Natural killer cell (primary cell): ENCODE measurements at regions not wholly inside any gene's neighbourhood (a gene's known extent, or its start where the extent isn't known, plus 50 kb on each side); places are given as distances from the start of the nearest gene placed in this dataset.
"Not testable (repeated sequence)": the region's sequence is repeated elsewhere in the genome, so short reads cannot be mapped to it uniquely, and the experiment has no call there.

Source experiments
- ATAC-seq, 3 donors: fragments of 150-1000 bp in 2 of 3; fragments of 200-7000 bp in 1 of 3; cut with Tn5 transposase; 1 replicate in 1 of 3; 2 replicates in 2 of 3; pipeline ENCODE4 v1.10.0; 2021; ENCODE audit warnings: mild to moderate bottlenecking in 2 of 3, moderate library complexity in 2 of 3
- DNase-seq, 2 donors: peaks; one replicate each; pipeline versions ENCODE4 v3.0.0 to v3.0.0-alpha.2; 2013 to 2021; ENCODE audit warnings: mixed read lengths in 1 of 2
- H3K27ac ChIP-seq: one replicate; pipeline ENCODE4 v1.5.1; 2013; ENCODE audit warnings: mild to moderate bottlenecking, low read length
- H3K27me3 ChIP-seq: one replicate; pipeline ENCODE4 v1.6.1; 2013; ENCODE audit warnings: low read length; ENCODE audit not compliant: control insufficient read depth, insufficient read depth
- H3K36me3 ChIP-seq: one replicate; pipeline ENCODE4 v1.6.1; 2013; ENCODE audit warnings: low read length; ENCODE audit not compliant: control insufficient read depth, insufficient read depth
- H3K4me1 ChIP-seq: one replicate; pipeline ENCODE4 v1.6.1; 2013; ENCODE audit warnings: low read length; ENCODE audit not compliant: control insufficient read depth, insufficient read depth
- H3K4me3 ChIP-seq: one replicate; pipeline ENCODE4 v1.5.1; 2013; ENCODE audit warnings: low read length
- H3K9me3 ChIP-seq: one replicate; pipeline ENCODE4 v1.6.1; 2013; ENCODE audit warnings: low read length; ENCODE audit not compliant: control insufficient read depth, insufficient read depth
- H3K27ac Mint-ChIP-seq, 2 donors: one replicate each; pipeline ENCODE4 v1.8.0; 2022; ENCODE audit warnings: mild to moderate bottlenecking in 2 of 2, mixed read lengths in 2 of 2, moderate library complexity in 1 of 2
- H3K27me3 Mint-ChIP-seq, 2 donors: one replicate each; pipeline ENCODE4 v1.8.0; 2022; ENCODE audit warnings: low read depth in 2 of 2, mixed read lengths in 2 of 2
- H3K36me3 Mint-ChIP-seq: one replicate; pipeline ENCODE4 v1.8.0; 2022; ENCODE audit warnings: mixed read lengths
- H3K4me1 Mint-ChIP-seq, 2 donors: one replicate each; pipeline ENCODE4 v1.8.0; 2022; ENCODE audit warnings: mixed read lengths in 2 of 2
- H3K4me3 Mint-ChIP-seq: one replicate; pipeline ENCODE4 v1.8.0; 2022; ENCODE audit warnings: mild to moderate bottlenecking, moderate library complexity, mixed read lengths
- H3K9me3 Mint-ChIP-seq, 2 donors: one replicate each; pipeline ENCODE4 v1.8.0; 2022; ENCODE audit warnings: mixed read lengths in 2 of 2
- WGBS: methylation state at CpG from one replicate; pipeline ENCODE4 v1.1.7; 2013; ENCODE audit warnings: missing lambda C conversion rate; ENCODE audit not compliant: insufficient coverage; 5-methylcytosine and 5-hydroxymethylcytosine counted together
- intact Hi-C: fragments of 100-400 bp; cut with micrococcal nuclease; formaldehyde crosslinking; loops from one replicate; pipeline ENCODE4 v1.14.2; 2022
- TF ChIP-seq, protein P1 (sequence below): fragments of 200-600 bp; IDR thresholded peaks from one replicate; pipeline ENCODE4 v1.8.0; 2022; ENCODE audit warnings: antibody characterized with exemption

DNA sequence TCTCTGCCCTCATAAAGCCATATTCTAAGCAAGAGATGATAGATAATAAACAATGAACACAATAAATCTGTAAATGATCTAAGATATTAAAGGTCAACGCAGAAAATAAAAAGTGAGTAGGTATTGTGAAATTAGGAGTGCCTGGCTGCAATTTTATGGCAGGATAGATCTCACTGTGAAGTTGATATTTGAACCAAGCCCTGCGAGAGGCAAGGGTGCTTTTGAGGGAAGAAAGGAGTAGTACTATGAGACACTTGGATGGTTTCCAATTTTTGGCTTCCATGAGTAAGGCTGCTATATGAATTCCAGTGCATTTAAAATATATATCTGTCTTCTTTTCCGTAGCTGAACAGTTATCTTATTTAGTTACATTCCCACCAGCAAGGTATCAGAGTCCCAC is 720.0 kb upstream of the CNTN5 start:
- Mint-ChIP-seq H3K9me3 (peaks cover 8 to 15% of the 10 kb centered on the region in 2 donors), H3K4me1 (peaks cover 6 to 10% of the 10 kb centered on the region in 2 donors), H3K27ac (no peak overlapping the region), H3K36me3 (no peaks in the 10 kb centered on the region), H3K27me3 (no peaks in the 10 kb centered on the region), H3K4me3 (no peak overlapping the region)
- intact Hi-C loops, result no loop called here
- DNase-seq (no peak), ATAC-seq (no peak)
- Histone ChIP-seq H3K27ac (no peak overlapping the region), H3K9me3 (no peaks in the 10 kb centered on the region), H3K4me3 (no peak overlapping the region), H3K36me3 (no peaks in the 10 kb centered on the region), H3K27me3 (no peaks in the 10 kb centered on the region), H3K4me1 (no peaks in the 10 kb centered on the region)
- WGBS, result 73% methylated on average over 3 of the region's 3 CpGs
- TF ChIP-seq, protein P1, sequence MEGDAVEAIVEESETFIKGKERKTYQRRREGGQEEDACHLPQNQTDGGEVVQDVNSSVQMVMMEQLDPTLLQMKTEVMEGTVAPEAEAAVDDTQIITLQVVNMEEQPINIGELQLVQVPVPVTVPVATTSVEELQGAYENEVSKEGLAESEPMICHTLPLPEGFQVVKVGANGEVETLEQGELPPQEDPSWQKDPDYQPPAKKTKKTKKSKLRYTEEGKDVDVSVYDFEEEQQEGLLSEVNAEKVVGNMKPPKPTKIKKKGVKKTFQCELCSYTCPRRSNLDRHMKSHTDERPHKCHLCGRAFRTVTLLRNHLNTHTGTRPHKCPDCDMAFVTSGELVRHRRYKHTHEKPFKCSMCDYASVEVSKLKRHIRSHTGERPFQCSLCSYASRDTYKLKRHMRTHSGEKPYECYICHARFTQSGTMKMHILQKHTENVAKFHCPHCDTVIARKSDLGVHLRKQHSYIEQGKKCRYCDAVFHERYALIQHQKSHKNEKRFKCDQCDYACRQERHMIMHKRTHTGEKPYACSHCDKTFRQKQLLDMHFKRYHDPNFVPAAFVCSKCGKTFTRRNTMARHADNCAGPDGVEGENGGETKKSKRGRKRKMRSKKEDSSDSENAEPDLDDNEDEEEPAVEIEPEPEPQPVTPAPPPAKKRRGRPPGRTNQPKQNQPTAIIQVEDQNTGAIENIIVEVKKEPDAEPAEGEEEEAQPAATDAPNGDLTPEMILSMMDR, result no peak

DNA sequence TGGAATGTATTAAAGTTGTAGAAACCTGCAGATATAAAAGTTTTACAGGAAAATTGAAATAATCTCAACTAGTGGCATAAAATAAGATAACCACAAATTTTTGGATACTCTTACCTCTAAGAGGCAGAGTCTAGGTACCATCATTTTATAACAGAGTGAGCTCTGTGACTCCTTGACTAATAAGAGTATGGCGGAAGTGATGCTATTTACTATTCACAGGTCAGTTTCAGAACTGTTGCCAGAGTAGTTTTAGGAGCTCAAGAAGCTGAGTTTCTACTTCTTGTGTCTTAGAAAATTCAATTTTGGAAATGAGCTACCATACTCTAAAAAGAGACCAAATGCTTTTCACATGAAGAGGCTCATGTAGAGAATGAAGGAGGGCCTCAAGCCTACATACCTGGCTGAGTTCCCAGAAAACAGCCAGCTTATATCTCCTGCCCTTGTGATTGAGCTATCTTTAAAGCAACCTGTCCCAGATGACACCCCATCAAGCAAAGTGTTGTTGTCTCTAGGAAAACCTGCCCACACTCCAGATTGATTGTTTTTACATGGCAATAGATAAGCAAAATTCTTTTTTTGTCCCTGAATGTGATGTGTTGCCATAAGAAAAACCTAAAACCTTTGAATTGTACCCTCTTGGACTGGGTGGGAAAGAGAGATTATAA is 712.8 kb upstream of the CNTN5 start:
- intact Hi-C loops, result no loop called here

DNA sequence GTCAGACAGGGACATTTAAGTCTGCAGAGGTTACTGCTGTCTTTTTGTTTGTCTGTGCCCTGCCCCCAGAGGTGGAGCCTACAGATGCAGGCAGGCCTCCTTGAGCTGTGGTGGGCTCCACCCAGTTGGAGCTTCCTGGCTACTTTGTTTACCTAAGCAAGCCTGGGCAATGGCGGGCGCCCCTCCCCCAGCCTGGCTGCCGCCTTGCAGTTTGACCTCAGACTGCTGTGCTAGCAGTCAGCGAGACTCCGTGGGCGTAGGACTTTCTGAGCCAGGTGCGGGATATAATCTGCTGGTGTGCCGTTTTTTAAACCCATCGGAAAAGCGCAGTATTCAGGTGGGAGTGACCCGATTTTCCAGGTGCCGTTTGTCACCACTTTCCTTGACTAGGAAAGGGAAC is 690.4 kb upstream of the CNTN5 start:
- H3K4me1 ChIP-seq, H3K27ac Mint-ChIP-seq, H3K9me3 ChIP-seq, DNase-seq, H3K36me3 Mint-ChIP-seq, H3K4me3 ChIP-seq, ATAC-seq, intact Hi-C loops, H3K27ac ChIP-seq, H3K4me1 Mint-ChIP-seq, H3K36me3 ChIP-seq, H3K27me3 Mint-ChIP-seq, H3K9me3 Mint-ChIP-seq, H3K27me3 ChIP-seq, H3K4me3 Mint-ChIP-seq: not testable (repeated sequence)
- WGBS, result 98% methylated on average over 12 of the region's 12 CpGs

More for the DNA sequence above, 712.8 kb upstream of the CNTN5 start:
- ATAC-seq, result no peak
- no peak overlapping the region for H3K27ac ChIP-seq
- no peaks in the 10 kb centered on the region for H3K36me3 Mint-ChIP-seq
- no peaks in the 10 kb centered on the region for H3K27me3 ChIP-seq
- H3K27me3 Mint-ChIP-seq, result no peaks in the 10 kb centered on the region
- TF ChIP-seq, protein P1, result no peak
- H3K4me3 Mint-ChIP-seq, result no peak overlapping the region
- H3K4me1 Mint-ChIP-seq, result no peaks in the 10 kb centered on the region
- DNase-seq, result no peak
- no peaks in the 10 kb centered on the region for H3K9me3 ChIP-seq
- WGBS, result 30% methylated on average over 1 of the region's 1 CpG
- H3K27ac Mint-ChIP-seq, result no peak overlapping the region
- H3K4me3 ChIP-seq, result no peak overlapping the region
- no peaks in the 10 kb centered on the region for H3K4me1 ChIP-seq
- no peaks in the 10 kb centered on the region for H3K36me3 ChIP-seq
- H3K9me3 Mint-ChIP-seq, result peaks cover 6 to 20% of the 10 kb centered on the region in 2 donors

DNA sequence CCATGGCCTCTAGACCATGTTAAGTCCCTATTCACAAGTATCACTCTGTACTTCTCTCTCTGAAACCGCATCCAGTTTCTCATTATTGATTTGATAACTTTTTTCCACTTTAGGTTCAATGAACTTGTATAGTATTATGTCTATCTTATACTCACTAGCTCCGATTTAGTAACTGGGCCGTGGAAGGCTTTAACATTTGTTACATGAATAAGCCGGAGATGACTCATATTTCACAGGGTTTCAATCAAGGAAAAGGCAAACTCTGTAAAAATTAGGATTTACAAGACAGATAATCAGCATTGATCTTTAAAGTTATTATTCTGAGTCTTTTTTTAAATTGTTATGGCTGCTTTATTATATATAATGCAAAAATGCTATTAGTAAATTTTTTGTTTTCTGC is 662.2 kb upstream of the CNTN5 start:
- H3K4me3 ChIP-seq, result no peak overlapping the region
- no peak for DNase-seq
- 88% methylated on average over 4 of the region's 4 CpGs for WGBS
- no peak for ATAC-seq
- H3K36me3 ChIP-seq, result no peaks in the 10 kb centered on the region
- TF ChIP-seq, protein P1, result no peak
- H3K9me3 ChIP-seq, result peaks cover 5% of the 10 kb centered on the region
- no peak overlapping the region for H3K27ac ChIP-seq
- intact Hi-C loops, result no loop called here
- H3K27ac Mint-ChIP-seq, result no peak overlapping the region
- no peak overlapping the region for H3K4me3 Mint-ChIP-seq
- H3K27me3 Mint-ChIP-seq, result no peaks in the 10 kb centered on the region
- H3K36me3 Mint-ChIP-seq, result no peaks in the 10 kb centered on the region
- no peaks in the 10 kb centered on the region for H3K27me3 ChIP-seq
- no peaks in the 10 kb centered on the region for H3K4me1 Mint-ChIP-seq
- H3K4me1 ChIP-seq, result no peaks in the 10 kb centered on the region
- peaks cover 10 to 20% of the 10 kb centered on the region in 2 donors for H3K9me3 Mint-ChIP-seq
